Fibroblast of lung (primary cell): ENCODE measurements at regions not wholly inside any gene's neighbourhood (a gene's known extent, or its start where the extent isn't known, plus 50 kb on each side); places are given as distances from the start of the nearest gene placed in this dataset.
A peak's percentile ranks its signal among the peaks of the same experiment; 100 is the strongest.

ENCODE experiments used
- DNase-seq, 2 donors: peaks; one replicate each; pipeline versions ENCODE4 v3.0.0 to v3.0.0-alpha.2; 2010; ENCODE audit warnings: low read depth in 2 of 2
- H2AFZ ChIP-seq: 2 replicates; pipeline ENCODE4 v1.5.1; 2012; ENCODE audit warnings: low read length, control low read depth, inconsistent platforms
- H3K27ac ChIP-seq: 2 replicates; pipeline ENCODE4 v1.5.1; 2011; ENCODE audit warnings: low read length, control low read depth; ENCODE audit not compliant: insufficient read depth
- H3K27me3 ChIP-seq: 2 replicates; pipeline ENCODE4 v1.5.1; 2011; ENCODE audit warnings: mild to moderate bottlenecking, low read length; ENCODE audit not compliant: control insufficient read depth, insufficient read depth
- H3K36me3 ChIP-seq: 2 replicates; pipeline ENCODE4 v1.5.1; 2011; ENCODE audit warnings: low read length; ENCODE audit not compliant: control insufficient read depth, insufficient read depth
- H3K4me1 ChIP-seq: 2 replicates; pipeline ENCODE4 v1.5.1; 2011; ENCODE audit warnings: low read length; ENCODE audit not compliant: control insufficient read depth, insufficient read depth; ENCODE audit errors: extremely low read depth
- H3K4me2 ChIP-seq: 2 replicates; pipeline ENCODE4 v1.5.1; 2011; ENCODE audit warnings: low read length, control low read depth; ENCODE audit not compliant: insufficient read depth; ENCODE audit errors: extremely low read depth
- H3K4me3 ChIP-seq, 4 experiments: fragments of 200-600 bp in 1 of 4; sonication (generic) in 1 of 4; replicated peaks in 1 of 4; 2 replicates each; pipeline ENCODE4 v1.5.1; 2011 to 2016; ENCODE audit warnings: low read length in 4 of 4, low read depth in 3 of 4, mild to moderate bottlenecking in 3 of 4, control low read depth in 2 of 4, inconsistent platforms in 1 of 4, mixed read lengths in 1 of 4; ENCODE audit not compliant: insufficient read depth in 1 of 4; ENCODE audit errors: control extremely low read depth in 1 of 4
- H3K79me2 ChIP-seq: 2 replicates; pipeline ENCODE4 v1.5.1; 2012; ENCODE audit warnings: mild to moderate bottlenecking, low read length, inconsistent platforms; ENCODE audit not compliant: control insufficient read depth, insufficient read depth
- H3K9ac ChIP-seq: 2 replicates; pipeline ENCODE4 v1.5.1; 2011; ENCODE audit warnings: mild to moderate bottlenecking, low read length, control low read depth; ENCODE audit not compliant: insufficient read depth
- H3K9me3 ChIP-seq: 2 replicates; pipeline ENCODE4 v1.5.1; 2012; ENCODE audit warnings: low read depth, low read length; ENCODE audit not compliant: control insufficient read depth, insufficient read depth
- H4K20me1 ChIP-seq: 2 replicates; pipeline ENCODE4 v1.5.1; 2011; ENCODE audit warnings: low read length; ENCODE audit not compliant: control insufficient read depth, insufficient read depth; ENCODE audit errors: extremely low read depth
- EZH2 ChIP-seq: IDR thresholded peaks from 2 replicates; pipeline ENCODE4 v1.5.1; 2012; ENCODE audit warnings: low read length, control low read depth, mild to moderate bottlenecking; ENCODE audit errors: missing control alignments
- TF ChIP-seq, protein P1 (sequence below), 2 donors: IDR thresholded peaks in 1 of 2; conservative IDR thresholded peaks in 1 of 2; 1 replicate in 1 of 2; 2 replicates in 1 of 2; pipeline ENCODE4 v1.5.1; 2011 to 2012; ENCODE audit warnings: low read length in 2 of 2, control low read depth in 1 of 2, inconsistent platforms in 1 of 2, low read depth in 1 of 2, mild to moderate bottlenecking in 1 of 2

DNA sequence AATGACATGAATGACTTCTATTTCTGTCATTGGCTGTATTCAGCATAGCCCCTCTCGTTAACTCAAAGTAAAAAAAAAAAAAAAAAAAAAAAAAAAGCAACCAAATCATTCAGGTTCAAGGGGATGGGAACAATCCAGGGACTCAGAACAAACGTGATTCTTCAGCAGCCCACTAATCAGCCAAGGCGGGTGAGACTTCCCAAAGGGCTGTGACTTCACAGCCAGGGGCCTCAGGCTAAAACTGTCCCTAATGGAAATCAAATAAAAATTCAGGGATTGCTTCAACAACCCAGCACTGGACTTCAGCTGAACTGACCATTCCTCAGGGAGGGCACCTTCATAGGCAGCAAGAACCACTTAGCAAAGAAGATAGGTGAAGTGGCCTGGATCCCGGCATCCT is 86.2 kb upstream of the FAM169A start:
- H3K4me3 ChIP-seq, result no peak overlapping the region
- no peak overlapping the region for H3K27ac ChIP-seq
- no peaks in the 10 kb centered on the region for H3K36me3 ChIP-seq
- H4K20me1 ChIP-seq, result no peaks in the 10 kb centered on the region
- no peak for DNase-seq
- no peak overlapping the region for H2AFZ ChIP-seq
- no peak for TF ChIP-seq EZH2
- TF ChIP-seq, protein P1, sequence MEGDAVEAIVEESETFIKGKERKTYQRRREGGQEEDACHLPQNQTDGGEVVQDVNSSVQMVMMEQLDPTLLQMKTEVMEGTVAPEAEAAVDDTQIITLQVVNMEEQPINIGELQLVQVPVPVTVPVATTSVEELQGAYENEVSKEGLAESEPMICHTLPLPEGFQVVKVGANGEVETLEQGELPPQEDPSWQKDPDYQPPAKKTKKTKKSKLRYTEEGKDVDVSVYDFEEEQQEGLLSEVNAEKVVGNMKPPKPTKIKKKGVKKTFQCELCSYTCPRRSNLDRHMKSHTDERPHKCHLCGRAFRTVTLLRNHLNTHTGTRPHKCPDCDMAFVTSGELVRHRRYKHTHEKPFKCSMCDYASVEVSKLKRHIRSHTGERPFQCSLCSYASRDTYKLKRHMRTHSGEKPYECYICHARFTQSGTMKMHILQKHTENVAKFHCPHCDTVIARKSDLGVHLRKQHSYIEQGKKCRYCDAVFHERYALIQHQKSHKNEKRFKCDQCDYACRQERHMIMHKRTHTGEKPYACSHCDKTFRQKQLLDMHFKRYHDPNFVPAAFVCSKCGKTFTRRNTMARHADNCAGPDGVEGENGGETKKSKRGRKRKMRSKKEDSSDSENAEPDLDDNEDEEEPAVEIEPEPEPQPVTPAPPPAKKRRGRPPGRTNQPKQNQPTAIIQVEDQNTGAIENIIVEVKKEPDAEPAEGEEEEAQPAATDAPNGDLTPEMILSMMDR (conservative IDR thresholded peaks at IDR 0.05 in 1 of 2, IDR thresholded peaks at IDR 0.05 in 1 of 2; ENCODE audit: low read depth in 1 of 2, low read length in 2 of 2), result no peak
- no peak overlapping the region for H3K4me2 ChIP-seq
- peaks cover 37% of the 10 kb centered on the region for H3K4me1 ChIP-seq
- H3K79me2 ChIP-seq, result no peaks in the 10 kb centered on the region
- no peak overlapping the region for H3K9ac ChIP-seq
- no peaks in the 10 kb centered on the region for H3K27me3 ChIP-seq
- H3K9me3 ChIP-seq, result no peaks in the 10 kb centered on the region

- no peaks in the 10 kb centered on the region for H3K79me2 ChIP-seq
- H2AFZ ChIP-seq, result no peak overlapping the region
- H3K9ac ChIP-seq, result no peak overlapping the region
- no peak overlapping the region for H3K27ac ChIP-seq
- no peak for DNase-seq
- peaks cover 37% of the 10 kb centered on the region for H3K4me1 ChIP-seq
- no peaks in the 10 kb centered on the region for H4K20me1 ChIP-seq
- no peak overlapping the region for H3K4me3 ChIP-seq
- H3K9me3 ChIP-seq, result no peaks in the 10 kb centered on the region
- H3K27me3 ChIP-seq, result no peaks in the 10 kb centered on the region
- H3K4me2 ChIP-seq, result no peak overlapping the region
- H3K36me3 ChIP-seq, result no peaks in the 10 kb centered on the region
- TF ChIP-seq EZH2, result no peak
- TF ChIP-seq, protein P1 (conservative IDR thresholded peaks at IDR 0.05 in 1 of 2, IDR thresholded peaks at IDR 0.05 in 1 of 2; ENCODE audit: low read depth in 1 of 2, low read length in 2 of 2), result no peak
Measured at GRCh38 chr5:74951865-74952264, 85.7 kb upstream of the FAM169A start.

DNA sequence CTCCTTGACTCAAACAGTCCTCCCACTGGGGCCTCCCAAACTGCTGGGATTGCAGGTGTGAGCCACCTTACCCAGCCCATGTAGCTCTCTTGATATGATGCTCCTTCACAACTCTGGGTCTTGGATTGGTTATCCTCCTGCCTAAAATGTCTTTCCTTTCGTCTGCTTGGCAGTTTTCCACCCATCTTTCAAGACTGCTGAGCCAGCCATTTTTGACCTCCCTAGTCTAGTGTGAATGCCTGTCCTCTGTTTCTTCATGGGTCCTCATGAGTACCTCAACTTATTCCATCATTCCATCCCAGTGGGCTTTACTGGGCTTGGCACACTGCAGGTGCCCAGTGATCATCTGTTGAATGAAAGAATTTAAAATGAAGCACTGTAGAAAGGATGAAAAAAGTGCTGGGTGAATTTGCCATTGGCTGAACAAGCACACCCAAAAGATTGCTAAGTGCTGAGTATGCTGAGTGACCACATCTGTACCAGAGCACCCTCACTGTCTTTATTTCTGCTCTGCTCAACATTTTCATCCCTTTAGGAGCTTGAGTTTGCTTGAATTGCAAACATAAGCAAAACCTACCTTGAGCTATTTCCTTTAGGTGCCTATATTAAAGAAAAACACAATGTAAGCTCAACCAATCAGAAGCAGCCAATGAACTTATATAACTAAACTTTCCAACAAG is 84.8 kb upstream of the FAM169A start:
- no peaks in the 10 kb centered on the region for H3K36me3 ChIP-seq
- H3K9me3 ChIP-seq, result no peaks in the 10 kb centered on the region
- no peaks in the 10 kb centered on the region for H3K27me3 ChIP-seq
- no peak overlapping the region for H3K27ac ChIP-seq
- H3K4me3 ChIP-seq, result no peak overlapping the region
- peaks cover 40% of the 10 kb centered on the region for H3K4me1 ChIP-seq
- DNase-seq, result peak in 1 of 2 donors; percentile 22
- H3K4me2 ChIP-seq, result no peak overlapping the region
- no peaks in the 10 kb centered on the region for H4K20me1 ChIP-seq
- TF ChIP-seq EZH2, result no peak
- TF ChIP-seq, protein P1 (conservative IDR thresholded peaks at IDR 0.05 in 1 of 2, IDR thresholded peaks at IDR 0.05 in 1 of 2; ENCODE audit: low read depth in 1 of 2, low read length in 2 of 2), result no peak
- H2AFZ ChIP-seq, result no peak overlapping the region
- no peak overlapping the region for H3K9ac ChIP-seq
- H3K79me2 ChIP-seq, result no peaks in the 10 kb centered on the region
